ENCODE measurements at regions not wholly inside any gene's neighbourhood (a gene's known extent, or its start where the extent isn't known, plus 50 kb on each side); places are given as distances from the start of the nearest gene placed in this dataset.
"Not testable (repeated sequence)": the region's sequence is repeated elsewhere in the genome, so short reads cannot be mapped to it uniquely, and the experiment has no call there.

GRCh38 chr3:20608054-20608738 lies 422.2 kb upstream of the SGO1 start:
- DNase-seq, result no peak

GRCh38 chr3:20604659-20605058 lies 418.7 kb upstream of the SGO1 start:
- no peak for DNase-seq

GRCh38 chr3:20589275-20589674 lies 403.3 kb upstream of the SGO1 start:
- no peak for DNase-seq

- no peak for DNase-seq
These were observed 402.8 kb upstream of the SGO1 start for GRCh38 chr3:20588781-20589180.

- no peak for DNase-seq
These were observed 397.6 kb upstream of the SGO1 start for GRCh38 chr3:20583648-20584047.

- DNase-seq, result no peak
These were observed 390.2 kb upstream of the SGO1 start for GRCh38 chr3:20576228-20576627.

GRCh38 chr3:20575146-20575545 lies 389.1 kb upstream of the SGO1 start:
- no peak for DNase-seq

- no peak for DNase-seq
These were observed 388.7 kb upstream of the SGO1 start for GRCh38 chr3:20574746-20575145.

- no peak for DNase-seq
These were observed 387.2 kb upstream of the SGO1 start for GRCh38 chr3:20573175-20573574.

- no peak for DNase-seq
These were observed 386.5 kb upstream of the SGO1 start for GRCh38 chr3:20572473-20572872.

- no peak for DNase-seq
These were observed 383.3 kb upstream of the SGO1 start for GRCh38 chr3:20569310-20569709.

GRCh38 chr3:20564966-20565365 lies 379.0 kb upstream of the SGO1 start:
- no peak for DNase-seq

GRCh38 chr3:20563985-20564384 lies 378.0 kb upstream of the SGO1 start:
- DNase-seq, result no peak

GRCh38 chr3:20563251-20563650 lies 377.2 kb upstream of the SGO1 start:
- DNase-seq, result no peak

- no peak for DNase-seq
These were observed 375.2 kb upstream of the SGO1 start for GRCh38 chr3:20561166-20561565.

- DNase-seq, result not testable (repeated sequence)
These were observed 374.4 kb upstream of the SGO1 start for GRCh38 chr3:20560446-20560845.

GRCh38 chr3:20558161-20558560 lies 372.2 kb upstream of the SGO1 start:
- DNase-seq, result no peak

- DNase-seq, result no peak
These were observed 370.7 kb upstream of the SGO1 start for GRCh38 chr3:20556661-20557060.

- no peak for DNase-seq
These were observed 366.7 kb upstream of the SGO1 start for GRCh38 chr3:20552605-20553275.

- DNase-seq, result not testable (repeated sequence)
These were observed 361.6 kb upstream of the SGO1 start for GRCh38 chr3:20547361-20548269.

- DNase-seq, result no peak
These were observed 360.6 kb upstream of the SGO1 start for GRCh38 chr3:20546636-20547035.

- DNase-seq, result no peak
These were observed 357.7 kb upstream of the SGO1 start for GRCh38 chr3:20543535-20544226.

GRCh38 chr3:20540066-20540465 lies 354.1 kb upstream of the SGO1 start:
- DNase-seq, result no peak

All from NCI-H2227 treated with DMSO at 0.1 percent for 48 hours (cell line).